Esophagus (tissue), 2 donors: ENCODE measurements at regions not wholly inside any gene's neighbourhood (a gene's known extent, or its start where the extent isn't known, plus 50 kb on each side); places are given as distances from the start of the nearest gene placed in this dataset.
"Not testable (repeated sequence)": the region's sequence is repeated elsewhere in the genome, so short reads cannot be mapped to it uniquely, and the experiment has no call there.

ENCODE experiments used
- H3K27ac ChIP-seq, 2 donors: one replicate each; pipeline ENCODE4 v1.5.1; 2013; ENCODE audit warnings: low read depth in 2 of 2, mild to moderate bottlenecking in 2 of 2, inconsistent platforms in 1 of 2, low read length in 1 of 2, moderate library complexity in 1 of 2
- H3K27me3 ChIP-seq, 2 donors: one replicate each; pipeline ENCODE4 v1.6.1; 2013; ENCODE audit warnings: low read length in 2 of 2, control low read depth in 1 of 2, mild to moderate bottlenecking in 1 of 2; ENCODE audit not compliant: insufficient read depth in 2 of 2, control insufficient read depth in 1 of 2
- H3K36me3 ChIP-seq, 2 donors: one replicate each; pipeline ENCODE4 v1.6.1; 2013; ENCODE audit warnings: low read length in 1 of 2; ENCODE audit not compliant: control insufficient read depth in 2 of 2, insufficient read depth in 2 of 2
- H3K4me1 ChIP-seq, 2 donors: one replicate each; pipeline ENCODE4 v1.6.1; 2013; ENCODE audit warnings: low read length in 1 of 2; ENCODE audit not compliant: control insufficient read depth in 2 of 2, insufficient read depth in 2 of 2
- H3K4me3 ChIP-seq, 2 donors: one replicate each; pipeline ENCODE4 v1.5.1; 2013; ENCODE audit warnings: low read length in 2 of 2, mild to moderate bottlenecking in 2 of 2, low read depth in 1 of 2, moderate library complexity in 1 of 2
- H3K9me3 ChIP-seq, 2 donors: one replicate each; pipeline ENCODE4 v1.6.1; 2013; ENCODE audit warnings: mild to moderate bottlenecking in 2 of 2, low read depth in 1 of 2, low read length in 1 of 2, moderate library complexity in 1 of 2; ENCODE audit not compliant: control insufficient read depth in 2 of 2, insufficient read depth in 1 of 2
- WGBS, 2 donors: extraction: QIAGEN DNeasy Blood & Tissue Kit; methylation state at CpG; one replicate each; pipeline ENCODE4 v1.1.7; 2013; 5-methylcytosine and 5-hydroxymethylcytosine counted together
- donor health status: healthy with polysubstance abuse.
- donor health status: Bipolar disorder and iron deficiency.

GRCh38 chr20:52035977-52036376, 155.6 kb downstream of the ZFP64 start:
- Histone ChIP-seq H3K27ac (no peak overlapping the region), H3K4me3 (no peak overlapping the region), H3K9me3 (peaks cover 0 to 2% of the 10 kb centered on the region in 2 donors), H3K36me3 (no peaks in the 10 kb centered on the region), H3K4me1 (no peaks in the 10 kb centered on the region), H3K27me3 (no peaks in the 10 kb centered on the region)
- WGBS, 2 donors = 93 to 95% methylated on average over 1 of the region's 1 CpG

GRCh38 chr20:52035498-52035897, 156.1 kb downstream of the ZFP64 start:
- H3K4me3 ChIP-seq = no peak overlapping the region
- no peaks in the 10 kb centered on the region for H3K4me1 ChIP-seq
- 60 to 71% methylated on average over 6 of the region's 6 CpGs for WGBS, 2 donors
- no peak overlapping the region for H3K27ac ChIP-seq
- H3K9me3 ChIP-seq = peaks cover 0 to 2% of the 10 kb centered on the region in 2 donors
- no peaks in the 10 kb centered on the region for H3K27me3 ChIP-seq
- H3K36me3 ChIP-seq = no peaks in the 10 kb centered on the region

- no peaks in the 10 kb centered on the region for H3K36me3 ChIP-seq
- WGBS, 2 donors = 94 to 96% methylated on average over 9 of the region's 9 CpGs
Measured at GRCh38 chr20:52034581-52034980, 157.0 kb downstream of the ZFP64 start.

GRCh38 chr20:52033313-52033712, 158.3 kb downstream of the ZFP64 start:
- H3K4me1 ChIP-seq = no peaks in the 10 kb centered on the region
- H3K27ac ChIP-seq = no peak overlapping the region
- no peaks in the 10 kb centered on the region for H3K36me3 ChIP-seq
- H3K4me3 ChIP-seq = no peak overlapping the region
- WGBS, 2 donors = 90 to 93% methylated on average over 5 of the region's 5 CpGs
- H3K27me3 ChIP-seq = no peaks in the 10 kb centered on the region
- H3K9me3 ChIP-seq = peaks cover 0 to 2% of the 10 kb centered on the region in 2 donors

More at GRCh38 chr20:52034581-52034980, 157.0 kb downstream of the ZFP64 start:
- Histone ChIP-seq H3K27ac (no peak overlapping the region), H3K9me3 (peaks cover 0 to 2% of the 10 kb centered on the region in 2 donors), H3K4me1 (no peaks in the 10 kb centered on the region), H3K4me3 (no peak overlapping the region), H3K27me3 (no peaks in the 10 kb centered on the region)

GRCh38 chr20:52032304-52032683, 159.3 kb downstream of the ZFP64 start:
- not testable (repeated sequence) for H3K4me3 ChIP-seq, H3K36me3 ChIP-seq, H3K27me3 ChIP-seq, H3K9me3 ChIP-seq, H3K4me1 ChIP-seq, H3K27ac ChIP-seq
- WGBS, 2 donors = 95 to 98% methylated on average over 7 of the region's 7 CpGs

DNA sequence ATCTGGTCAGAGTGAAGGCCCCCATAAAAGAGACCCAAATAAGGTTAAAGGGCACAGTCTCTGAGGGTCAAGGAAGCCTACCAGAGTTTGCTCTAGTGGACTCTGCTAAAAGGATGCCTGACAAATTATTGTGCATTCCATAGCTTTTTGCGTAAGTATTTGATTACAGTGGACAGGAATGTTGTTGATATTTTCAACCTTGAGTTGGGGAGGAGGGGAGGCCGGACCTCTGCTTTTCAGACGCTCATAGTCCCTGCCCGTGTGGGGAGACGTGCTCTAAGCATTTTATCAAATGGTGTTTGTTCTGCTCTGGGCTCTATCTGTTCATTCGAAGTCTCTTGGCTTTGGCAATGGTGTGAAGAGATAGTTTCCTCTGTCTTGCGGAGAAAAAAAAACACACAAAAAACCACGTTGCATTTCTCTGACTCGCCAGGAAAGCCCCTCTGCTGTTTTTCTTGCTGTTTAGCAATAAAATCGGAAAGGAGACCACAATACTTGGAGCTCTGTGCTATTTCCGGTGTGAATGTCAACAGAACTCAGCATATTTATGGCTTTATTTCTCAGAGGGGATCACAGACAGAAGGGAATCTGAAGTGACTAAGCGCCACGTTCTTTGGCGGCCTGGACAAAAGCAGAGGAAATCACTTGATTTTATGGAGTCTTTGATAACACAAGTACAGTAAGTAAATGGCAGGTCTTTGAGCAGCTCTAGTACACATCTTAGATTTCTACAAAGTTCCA, 159.8 kb downstream of the ZFP64 start:
- H3K36me3 ChIP-seq = no peaks in the 10 kb centered on the region
- no peaks in the 10 kb centered on the region for H3K27me3 ChIP-seq
- H3K9me3 ChIP-seq = peaks cover 2% of the 10 kb centered on the region in 2 donors
- 40 to 47% methylated on average over 14 of the region's 14 CpGs for WGBS, 2 donors
- H3K4me1 ChIP-seq = no peaks in the 10 kb centered on the region
- H3K27ac ChIP-seq = no peak overlapping the region
- no peak overlapping the region for H3K4me3 ChIP-seq

GRCh38 chr20:52031206-52031562, 160.4 kb downstream of the ZFP64 start:
- Histone ChIP-seq H3K36me3 (no peaks in the 10 kb centered on the region), H3K9me3 (peaks cover 2% of the 10 kb centered on the region in 2 donors), H3K27me3 (no peaks in the 10 kb centered on the region), H3K27ac (no peak overlapping the region), H3K4me1 (no peaks in the 10 kb centered on the region), H3K4me3 (no peak overlapping the region)
- 78 to 84% methylated on average over 2 of the region's 2 CpGs for WGBS, 2 donors

DNA sequence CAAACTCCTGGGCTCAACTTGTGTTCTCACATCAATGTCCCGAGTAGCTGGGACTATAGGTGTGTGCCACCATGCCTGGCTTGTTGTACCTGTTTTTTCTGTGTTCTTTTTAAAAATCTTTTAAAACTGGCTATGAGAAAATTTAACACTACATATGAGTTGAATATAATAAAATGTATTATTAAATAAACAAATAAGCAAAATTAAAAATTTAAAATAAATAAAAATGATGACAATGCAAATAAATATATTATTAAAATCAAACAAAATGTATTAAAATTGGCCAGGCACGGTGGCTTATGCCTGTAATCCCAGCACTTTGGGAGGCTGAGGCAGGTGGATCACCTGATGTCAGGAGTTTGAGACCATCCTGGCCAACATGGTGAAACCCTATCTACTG, 162.4 kb downstream of the ZFP64 start:
- not testable (repeated sequence) for H3K9me3 ChIP-seq, H3K27me3 ChIP-seq, H3K27ac ChIP-seq, H3K36me3 ChIP-seq, H3K4me1 ChIP-seq, H3K4me3 ChIP-seq
- WGBS, 2 donors = 89 to 96% methylated on average over 2 of the region's 2 CpGs

DNA sequence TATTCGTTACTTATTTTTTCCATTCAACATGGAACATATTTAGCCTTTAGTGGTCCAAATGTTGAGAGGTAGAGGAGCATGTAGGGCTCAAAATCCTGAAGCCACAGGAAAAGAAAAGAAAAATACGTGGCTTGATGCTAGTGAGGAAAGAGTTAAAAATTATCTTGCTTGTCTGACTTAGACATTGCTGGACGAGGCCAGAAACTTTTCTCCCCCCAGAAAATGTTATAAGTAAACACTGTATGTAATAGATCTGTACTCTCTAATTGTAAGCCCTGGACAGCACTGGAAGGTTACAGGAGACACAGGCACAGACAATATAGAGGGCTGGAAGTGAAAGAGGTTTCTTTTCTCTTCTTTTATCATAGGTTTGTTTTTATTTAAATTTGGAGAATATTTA, 165.6 kb downstream of the ZFP64 start:
- Histone ChIP-seq H3K9me3 (peaks cover 0 to 2% of the 10 kb centered on the region in 2 donors), H3K4me3 (no peak overlapping the region), H3K27ac (no peak overlapping the region), H3K27me3 (no peaks in the 10 kb centered on the region), H3K36me3 (no peaks in the 10 kb centered on the region), H3K4me1 (no peaks in the 10 kb centered on the region)
- 57 to 59% methylated on average over 3 of the region's 3 CpGs for WGBS, 2 donors

- Histone ChIP-seq H3K36me3 (no peaks in the 10 kb centered on the region), H3K4me3 (no peak overlapping the region), H3K27me3 (no peaks in the 10 kb centered on the region), H3K4me1 (no peaks in the 10 kb centered on the region), H3K9me3 (no peaks in the 10 kb centered on the region), H3K27ac (no peak overlapping the region)
- 96 to 97% methylated on average over 3 of the region's 3 CpGs for WGBS, 2 donors
Measured at GRCh38 chr20:52019313-52019712, 172.3 kb downstream of the ZFP64 start.
